Loucy (cell line): ENCODE measurements at regions not wholly inside any gene's neighbourhood (a gene's known extent, or its start where the extent isn't known, plus 50 kb on each side); places are given as distances from the start of the nearest gene placed in this dataset.

Experiments used
- H2AFZ ChIP-seq: fragments of 200-600 bp; sonication (generic); 2 replicates; pipeline ENCODE4 v1.6.0; 2016; ENCODE audit warnings: antibody characterized with exemption, mild to moderate bottlenecking, low read length, moderate library complexity
- H3F3A ChIP-seq: fragments of 200-600 bp; 2 replicates; pipeline ENCODE4 v1.6.0; 2016; ENCODE audit warnings: antibody characterized with exemption, low read depth, mild to moderate bottlenecking
- H3K27me3 ChIP-seq: fragments of 200-600 bp; sonication (generic); 2 replicates; pipeline ENCODE4 v1.6.1; 2014; ENCODE audit warnings: low read length, mild to moderate bottlenecking; ENCODE audit not compliant: insufficient read depth, poor library complexity, severe bottlenecking
- H3K36me3 ChIP-seq: fragments of 200-600 bp; sonication (generic); 2 replicates; pipeline ENCODE4 v1.6.1; 2016; ENCODE audit warnings: low read length; ENCODE audit not compliant: insufficient read depth
- H3K4me1 ChIP-seq: fragments of 200-600 bp; sonication (generic); 2 replicates; pipeline ENCODE4 v1.5.1; 2014; ENCODE audit warnings: low read length, mild to moderate bottlenecking; ENCODE audit not compliant: insufficient read depth, poor library complexity, severe bottlenecking
- H3K4me2 ChIP-seq: fragments of 200-600 bp; sonication (generic); 2 replicates; pipeline ENCODE4 v1.6.0; 2014; ENCODE audit warnings: antibody characterized with exemption, low read length, low read depth, mild to moderate bottlenecking; ENCODE audit not compliant: poor library complexity, severe bottlenecking
- H3K4me3 ChIP-seq: fragments of 200-600 bp; sonication (generic); 2 replicates; pipeline ENCODE4 v1.5.1; 2014; ENCODE audit warnings: low read length, mild to moderate bottlenecking, mixed read lengths; ENCODE audit not compliant: poor library complexity, severe bottlenecking
- H3K79me2 ChIP-seq: fragments of 200-600 bp; sonication (generic); 2 replicates; pipeline ENCODE4 v1.6.1; 2014; ENCODE audit warnings: low read length; ENCODE audit not compliant: insufficient read depth
- H3K9ac ChIP-seq: fragments of 200-600 bp; sonication (generic); 2 replicates; pipeline ENCODE4 v1.6.0; 2014; ENCODE audit warnings: mild to moderate bottlenecking, low read depth, low read length, moderate library complexity; ENCODE audit not compliant: poor library complexity, severe bottlenecking
- H3K9me2 ChIP-seq: fragments of 200-600 bp; sonication (generic); replicated peaks from 2 replicates; pipeline ENCODE4 v1.6.1; 2016; ENCODE audit warnings: low read depth, low read length, mixed read lengths
- H3K9me3 ChIP-seq: fragments of 200-600 bp; sonication (generic); 2 replicates; pipeline ENCODE4 v1.6.1; 2014; ENCODE audit warnings: mild to moderate bottlenecking, antibody characterized with exemption, low read length, low read depth; ENCODE audit not compliant: insufficient read depth
- H4K20me1 ChIP-seq: fragments of 200-600 bp; sonication (generic); 2 replicates; pipeline ENCODE4 v1.6.0; 2014; ENCODE audit warnings: antibody characterized with exemption, low read length, mild to moderate bottlenecking; ENCODE audit not compliant: insufficient read depth, poor library complexity, severe bottlenecking
- EZH2phosphoT487 ChIP-seq: fragments of 200-600 bp; IDR thresholded peaks from 2 replicates; pipeline ENCODE4 v1.6.1; 2018; ENCODE audit warnings: antibody characterized with exemption, mild to moderate bottlenecking, moderate library complexity, borderline replicate concordance
- TF ChIP-seq, protein P1 (sequence below): fragments of 200-600 bp; sonication (generic); conservative IDR thresholded peaks from 2 replicates; pipeline ENCODE4 v1.5.1; 2014; ENCODE audit warnings: mild to moderate bottlenecking, antibody characterized with exemption, low read length

DNA sequence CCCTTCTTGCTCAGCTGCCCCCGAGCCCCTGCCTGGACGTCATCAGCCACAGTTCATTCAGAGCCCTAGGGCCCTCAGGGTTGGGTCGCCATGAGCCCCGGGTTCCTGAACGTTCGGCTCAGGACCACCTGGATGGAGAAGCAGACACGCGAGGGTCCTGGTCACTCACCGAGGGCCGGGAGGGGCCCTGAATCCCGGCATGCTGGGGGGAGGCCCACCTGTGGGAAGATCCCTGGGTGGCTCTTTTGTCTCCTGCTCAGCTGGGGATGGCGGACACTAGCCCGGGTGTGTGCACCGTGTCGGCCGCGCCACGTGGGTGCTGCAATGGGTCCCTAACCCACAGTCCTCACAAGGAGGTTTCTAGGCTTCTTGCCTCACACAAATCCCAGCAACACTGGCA, 78.1 kb upstream of the TTC34 start:
- no peak overlapping the region for H3K4me2 ChIP-seq
- no peaks in the 10 kb centered on the region for H3K4me1 ChIP-seq
- no peaks in the 10 kb centered on the region for H3K9me2 ChIP-seq
- H3K9ac ChIP-seq: no peak overlapping the region
- no peak overlapping the region for H3K4me3 ChIP-seq
- H3K9me3 ChIP-seq: no peaks in the 10 kb centered on the region
- no peaks in the 10 kb centered on the region for H3K79me2 ChIP-seq
- H4K20me1 ChIP-seq: no peaks in the 10 kb centered on the region
- no peaks in the 10 kb centered on the region for H3F3A ChIP-seq
- H2AFZ ChIP-seq: no peak overlapping the region
- TF ChIP-seq EZH2phosphoT487: no peak
- TF ChIP-seq, protein P1, sequence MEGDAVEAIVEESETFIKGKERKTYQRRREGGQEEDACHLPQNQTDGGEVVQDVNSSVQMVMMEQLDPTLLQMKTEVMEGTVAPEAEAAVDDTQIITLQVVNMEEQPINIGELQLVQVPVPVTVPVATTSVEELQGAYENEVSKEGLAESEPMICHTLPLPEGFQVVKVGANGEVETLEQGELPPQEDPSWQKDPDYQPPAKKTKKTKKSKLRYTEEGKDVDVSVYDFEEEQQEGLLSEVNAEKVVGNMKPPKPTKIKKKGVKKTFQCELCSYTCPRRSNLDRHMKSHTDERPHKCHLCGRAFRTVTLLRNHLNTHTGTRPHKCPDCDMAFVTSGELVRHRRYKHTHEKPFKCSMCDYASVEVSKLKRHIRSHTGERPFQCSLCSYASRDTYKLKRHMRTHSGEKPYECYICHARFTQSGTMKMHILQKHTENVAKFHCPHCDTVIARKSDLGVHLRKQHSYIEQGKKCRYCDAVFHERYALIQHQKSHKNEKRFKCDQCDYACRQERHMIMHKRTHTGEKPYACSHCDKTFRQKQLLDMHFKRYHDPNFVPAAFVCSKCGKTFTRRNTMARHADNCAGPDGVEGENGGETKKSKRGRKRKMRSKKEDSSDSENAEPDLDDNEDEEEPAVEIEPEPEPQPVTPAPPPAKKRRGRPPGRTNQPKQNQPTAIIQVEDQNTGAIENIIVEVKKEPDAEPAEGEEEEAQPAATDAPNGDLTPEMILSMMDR: no peak
- H3K27me3 ChIP-seq: no peaks in the 10 kb centered on the region
- no peaks in the 10 kb centered on the region for H3K36me3 ChIP-seq

DNA sequence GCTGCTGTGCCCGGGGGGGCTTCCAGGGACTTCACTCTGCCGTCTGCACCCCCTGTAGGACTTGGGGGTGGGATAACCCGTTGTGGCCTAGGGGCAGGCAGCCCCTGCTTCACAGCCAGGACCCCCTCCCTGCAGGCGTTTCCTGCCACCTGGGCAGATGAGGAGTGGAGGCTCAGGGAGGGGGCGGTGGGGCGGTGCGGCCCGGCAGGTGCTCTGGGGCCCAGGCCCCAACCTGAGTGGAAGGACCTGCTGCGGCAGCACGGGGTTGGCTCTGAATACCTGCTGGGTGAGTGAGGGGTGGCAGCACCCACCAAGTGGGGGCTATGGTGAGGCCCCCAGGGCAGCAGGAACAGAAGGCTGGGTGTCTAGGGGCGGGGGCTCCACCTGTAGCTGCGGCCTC, 78.6 kb upstream of the TTC34 start:
- Histone ChIP-seq H3K79me2 (no peaks in the 10 kb centered on the region), H3F3A (no peaks in the 10 kb centered on the region), H3K4me3 (no peak overlapping the region), H3K9ac (no peak overlapping the region), H3K36me3 (no peaks in the 10 kb centered on the region), H3K9me3 (no peaks in the 10 kb centered on the region), H4K20me1 (no peaks in the 10 kb centered on the region), H3K4me2 (no peak overlapping the region), H3K4me1 (no peaks in the 10 kb centered on the region), H2AFZ (no peak overlapping the region), H3K27me3 (no peaks in the 10 kb centered on the region), H3K9me2 (no peaks in the 10 kb centered on the region)
- TF ChIP-seq, protein P1: no peak
- TF ChIP-seq EZH2phosphoT487: no peak

DNA sequence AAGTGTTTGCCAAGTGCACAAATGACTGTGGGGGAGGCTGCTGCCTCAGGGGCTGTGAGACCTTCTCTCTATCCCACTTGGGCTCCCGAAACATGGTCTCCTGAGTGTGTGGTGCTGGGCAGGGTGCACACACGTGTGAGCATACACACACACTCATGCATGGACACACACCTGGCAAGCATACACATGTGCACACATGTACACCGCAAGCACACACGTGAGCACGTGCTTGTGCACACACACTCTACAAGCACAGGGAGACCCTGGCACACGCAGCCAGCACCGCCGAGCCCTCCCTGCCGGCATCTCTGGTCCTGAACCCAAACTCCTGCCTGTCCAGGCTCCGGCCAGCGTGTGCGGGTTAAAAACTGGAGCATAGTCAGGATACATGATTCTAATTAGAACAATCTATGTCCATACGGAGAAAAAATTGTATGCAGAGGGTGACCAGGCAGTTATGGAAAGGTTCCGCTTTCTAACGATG, 79.4 kb upstream of the TTC34 start:
- no peaks in the 10 kb centered on the region for H3K4me1 ChIP-seq
- H3K36me3 ChIP-seq: no peaks in the 10 kb centered on the region
- H3K4me2 ChIP-seq: no peak overlapping the region
- H3K79me2 ChIP-seq: no peaks in the 10 kb centered on the region
- H3F3A ChIP-seq: no peaks in the 10 kb centered on the region
- TF ChIP-seq, protein P1: no peak
- TF ChIP-seq EZH2phosphoT487: no peak
- H3K4me3 ChIP-seq: no peak overlapping the region
- no peak overlapping the region for H3K9ac ChIP-seq
- no peaks in the 10 kb centered on the region for H3K9me2 ChIP-seq
- H3K9me3 ChIP-seq: no peaks in the 10 kb centered on the region
- H3K27me3 ChIP-seq: no peaks in the 10 kb centered on the region
- no peak overlapping the region for H2AFZ ChIP-seq
- no peaks in the 10 kb centered on the region for H4K20me1 ChIP-seq
